SK-N-MC (cell line): ENCODE measurements at regions not wholly inside any gene's neighbourhood (a gene's known extent, or its start where the extent isn't known, plus 50 kb on each side); places are given as distances from the start of the nearest gene placed in this dataset.

Experiments
- EZH2 ChIP-seq: fragments of 200-600 bp; sonication (generic); IDR thresholded peaks from one replicate; pipeline ENCODE4 v1.6.1; 2017; ENCODE audit warnings: antibody characterized with exemption
- POLR2AphosphoS5 ChIP-seq: IDR thresholded peaks from 2 replicates; pipeline ENCODE4 v1.6.1; 2012; ENCODE audit warnings: mild to moderate bottlenecking, low read depth, low read length, borderline replicate concordance

GRCh38 chr9:108484468-108484867 is 371.3 kb downstream of the ACTL7B start:
- TF ChIP-seq POLR2AphosphoS5 (no peak), EZH2 (no peak)
